Neural cell (in vitro differentiated cells): ENCODE measurements at regions not wholly inside any gene's neighbourhood (a gene's known extent, or its start where the extent isn't known, plus 50 kb on each side); places are given as distances from the start of the nearest gene placed in this dataset.

ENCODE experiments used
- EP300 ChIP-seq: fragments of 450-650 bp; conservative IDR thresholded peaks from 2 replicates; pipeline ENCODE4 v1.6.1; 2014; ENCODE audit warnings: antibody characterized with exemption, mild to moderate bottlenecking, moderate library complexity; ENCODE audit not compliant: poor library complexity, severe bottlenecking
- POLR2AphosphoS5 ChIP-seq: IDR thresholded peaks from 2 replicates; pipeline ENCODE4 v1.6.1; 2012
- TAF1 ChIP-seq: IDR thresholded peaks from 2 replicates; pipeline ENCODE4 v1.6.1; 2012; ENCODE audit warnings: low read depth
- TF ChIP-seq, protein P1 (sequence below): fragments of 450-650 bp; IDR thresholded peaks from 2 replicates; pipeline ENCODE4 v1.5.1; 2014; ENCODE audit warnings: antibody characterized with exemption, mild to moderate bottlenecking, moderate library complexity; ENCODE audit not compliant: poor library complexity, severe bottlenecking

DNA sequence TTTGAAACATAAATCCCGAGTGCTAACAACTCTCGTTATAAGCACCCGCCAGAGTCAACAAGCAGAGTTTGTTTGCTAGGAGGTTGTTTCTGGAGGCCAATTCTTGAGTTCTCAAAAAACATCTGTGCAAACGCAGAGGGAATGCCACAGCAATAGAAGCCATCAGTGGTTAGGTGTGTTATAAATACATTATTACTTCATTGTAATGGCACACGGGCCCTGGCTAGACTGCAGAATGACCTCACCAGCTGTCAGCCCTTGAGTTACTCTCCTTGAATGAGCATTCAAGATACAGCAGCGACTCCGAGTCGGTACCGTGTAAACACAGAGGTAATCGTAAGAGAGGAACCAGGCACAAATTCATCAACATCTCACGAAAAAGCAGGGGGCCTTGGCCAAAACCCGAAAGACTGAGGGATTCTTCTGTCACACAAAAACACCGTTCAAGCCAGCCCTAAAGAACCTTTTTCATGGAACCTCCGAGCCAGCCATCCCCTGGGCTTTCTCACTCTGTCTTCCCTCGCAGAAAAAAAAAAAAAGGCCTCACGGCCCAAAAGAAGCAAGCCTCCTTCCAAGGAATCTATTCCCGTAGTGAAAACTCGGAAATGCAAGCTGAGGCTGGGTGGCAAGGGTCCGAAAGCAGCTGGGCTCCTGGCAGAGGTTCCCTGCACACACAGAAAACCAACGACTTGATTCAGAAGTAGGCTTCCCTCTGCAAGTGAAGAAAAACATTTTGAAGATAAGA lies 133.7 kb upstream of the MEIS1 start:
- TF ChIP-seq POLR2AphosphoS5 (no peak), EP300 (no peak), TAF1 (no peak)
- TF ChIP-seq, protein P1, sequence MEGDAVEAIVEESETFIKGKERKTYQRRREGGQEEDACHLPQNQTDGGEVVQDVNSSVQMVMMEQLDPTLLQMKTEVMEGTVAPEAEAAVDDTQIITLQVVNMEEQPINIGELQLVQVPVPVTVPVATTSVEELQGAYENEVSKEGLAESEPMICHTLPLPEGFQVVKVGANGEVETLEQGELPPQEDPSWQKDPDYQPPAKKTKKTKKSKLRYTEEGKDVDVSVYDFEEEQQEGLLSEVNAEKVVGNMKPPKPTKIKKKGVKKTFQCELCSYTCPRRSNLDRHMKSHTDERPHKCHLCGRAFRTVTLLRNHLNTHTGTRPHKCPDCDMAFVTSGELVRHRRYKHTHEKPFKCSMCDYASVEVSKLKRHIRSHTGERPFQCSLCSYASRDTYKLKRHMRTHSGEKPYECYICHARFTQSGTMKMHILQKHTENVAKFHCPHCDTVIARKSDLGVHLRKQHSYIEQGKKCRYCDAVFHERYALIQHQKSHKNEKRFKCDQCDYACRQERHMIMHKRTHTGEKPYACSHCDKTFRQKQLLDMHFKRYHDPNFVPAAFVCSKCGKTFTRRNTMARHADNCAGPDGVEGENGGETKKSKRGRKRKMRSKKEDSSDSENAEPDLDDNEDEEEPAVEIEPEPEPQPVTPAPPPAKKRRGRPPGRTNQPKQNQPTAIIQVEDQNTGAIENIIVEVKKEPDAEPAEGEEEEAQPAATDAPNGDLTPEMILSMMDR: no peak
